K562 (cell line): ENCODE measurements at regions not wholly inside any gene's neighbourhood (a gene's known extent, or its start where the extent isn't known, plus 50 kb on each side); places are given as distances from the start of the nearest gene placed in this dataset.

ENCODE experiments used
- ATAC-seq: fragments of 200-7000 bp; cut with Tn5 transposase; 3 replicates; pipeline ENCODE4 v1.9.1; 2020; ENCODE audit warnings: moderate library complexity
- BruUV-seq: library from RNA; stranded (reverse); fragments of 400-500 nt; replicated peaks from 2 replicates; lab custom pipeline; 2021; lab: Mats Ljungman, UMichigan
- CTCF ChIA-PET: fragments of 300-600 bp; formaldehyde crosslinking; extraction: SDS; loops from one replicate; lab custom pipeline; 2021; ENCODE audit warnings: low intra/inter-chr PET ratio; lab: Yijun Ruan, JAX
- POLR2A ChIA-PET: fragments of 300-600, 350-650 bp; sonication (Branson Sonifier 250); formaldehyde crosslinking; extraction: SDS; loops from one replicate; lab custom pipeline; 2021; ENCODE audit warnings: antibody characterized with exemption, inconsistent platforms; lab: Yijun Ruan, JAX
- DNase-seq, 4 experiments: peaks; one replicate each; pipeline versions ENCODE4 v3.0.0 to v3.0.0-alpha.2; 2011 to 2018; ENCODE audit warnings: low spot score in 3 of 4, mixed read lengths in 3 of 4; ENCODE audit errors: extremely low read depth in 1 of 4
- FAIRE-seq: peaks from 2 replicates; lab custom pipeline; 2011; peaks lifted over from hg19 to GRCh38; lab: Jason Lieb, UNC
- H2AFZ ChIP-seq: 2 replicates; pipeline ENCODE4 v1.6.0; 2011; ENCODE audit warnings: low read depth, low read length, control low read depth, inconsistent platforms
- H3K27ac ChIP-seq: fragments of 200-600 bp; 3 replicates; pipeline ENCODE4 v1.8.0; 2011; ENCODE audit warnings: low read depth, mild to moderate bottlenecking, control low read depth, inconsistent platforms, low read length, moderate library complexity, mixed read lengths; ENCODE audit errors: extremely low read depth
- H3K27me3 ChIP-seq, 2 experiments: fragments of 300-600 bp in 1 of 2; 2 replicates in 1 of 2; 3 replicates in 1 of 2; pipeline versions ENCODE4 v1.6.0 to v1.8.0; 2011; ENCODE audit warnings: inconsistent platforms in 2 of 2, low read length in 2 of 2, mild to moderate bottlenecking in 1 of 2, mixed read lengths in 1 of 2, moderate library complexity in 1 of 2; ENCODE audit not compliant: control insufficient read depth in 2 of 2, insufficient read depth in 2 of 2
- H3K36me3 ChIP-seq: fragments of 300-600 bp; 3 replicates; pipeline ENCODE4 v1.8.0; 2011; ENCODE audit warnings: mild to moderate bottlenecking, low read length, inconsistent platforms; ENCODE audit not compliant: control insufficient read depth, insufficient read depth
- H3K4me1 ChIP-seq, 2 experiments: fragments of 200-600 bp in 1 of 2; replicated peaks in 1 of 2; 2 replicates in 1 of 2; 3 replicates in 1 of 2; pipeline versions ENCODE4 v1.5.1 to v1.8.0; 2011; ENCODE audit warnings: inconsistent platforms in 2 of 2, low read length in 2 of 2, mild to moderate bottlenecking in 1 of 2, mixed read lengths in 1 of 2, moderate library complexity in 1 of 2; ENCODE audit not compliant: control insufficient read depth in 2 of 2, insufficient read depth in 2 of 2
- H3K4me2 ChIP-seq: 2 replicates; pipeline ENCODE4 v1.6.1; 2011; ENCODE audit warnings: low read length, control low read depth, inconsistent platforms, mixed read lengths; ENCODE audit not compliant: insufficient read depth
- H3K4me3 ChIP-seq: fragments of 200-600 bp; sonication (generic), shearing (Covaris generic); 2 replicates; pipeline ENCODE4 v1.5.1; 2016; ENCODE audit warnings: control low read depth, inconsistent platforms
- H3K79me2 ChIP-seq: fragments of 200-600 bp; 3 replicates; pipeline ENCODE4 v1.8.0; 2011; ENCODE audit warnings: low read length, inconsistent platforms; ENCODE audit not compliant: control insufficient read depth, insufficient read depth
- H3K9ac ChIP-seq, 2 experiments: 2 replicates each; pipeline versions ENCODE4 v1.6.0 to v1.6.1; 2011; ENCODE audit warnings: low read depth in 2 of 2, low read length in 2 of 2, control low read depth in 1 of 2, inconsistent platforms in 1 of 2, mild to moderate bottlenecking in 1 of 2, mixed read lengths in 1 of 2; ENCODE audit not compliant: insufficient read depth in 1 of 2
- H3K9me1 ChIP-seq: one replicate; pipeline ENCODE4 v1.6.0; 2011; ENCODE audit warnings: inconsistent platforms, mild to moderate bottlenecking, low read length, moderate library complexity; ENCODE audit not compliant: control insufficient read depth, insufficient read depth
- H3K9me3 ChIP-seq: replicated peaks from 2 replicates; pipeline ENCODE4 v1.5.1; 2011; ENCODE audit warnings: low read depth, low read length, inconsistent platforms; ENCODE audit not compliant: control insufficient read depth, insufficient read depth
- H4K20me1 ChIP-seq: replicated peaks from 2 replicates; pipeline ENCODE4 v1.6.1; 2011; ENCODE audit warnings: low read length, inconsistent platforms, mixed read lengths; ENCODE audit not compliant: control insufficient read depth, insufficient read depth
- ADNP ChIP-seq: fragments of 200-800 bp; sonication (Bioruptor generic); IDR thresholded peaks from 2 replicates; pipeline ENCODE4 v1.6.1; 2016; ENCODE audit warnings: missing genetic modification characterization, missing compliant biosample characterization
- E2F3 ChIP-seq: fragments of 250-450 bp; sonication (Bioruptor Pico); IDR thresholded peaks from 2 replicates; pipeline ENCODE4 v1.4.0; 2020; ENCODE audit warnings: mild to moderate bottlenecking
- GTF2A2 ChIP-seq: IDR thresholded peaks from 2 replicates; pipeline ENCODE4 v1.6.1; 2016; ENCODE audit warnings: mild to moderate bottlenecking, missing genetic modification characterization, missing compliant biosample characterization
- HLTF ChIP-seq: fragments of 450-650 bp; IDR thresholded peaks from 2 replicates; pipeline ENCODE4 v1.6.1; 2016
- HMBOX1 ChIP-seq: sonication (generic); IDR thresholded peaks from 2 replicates; pipeline ENCODE4 v1.6.1; 2016
- MNT ChIP-seq, 2 experiments: fragments of 450-650 bp; conservative IDR thresholded peaks; 2 replicates each; pipeline ENCODE4 v1.6.1; 2017; ENCODE audit warnings: mild to moderate bottlenecking in 2 of 2, moderate library complexity in 2 of 2
- TFE3 ChIP-seq: fragments of 450-650 bp; formaldehyde crosslinking; IDR thresholded peaks from 2 replicates; pipeline ENCODE4 v1.4.0; 2020; ENCODE audit warnings: mild to moderate bottlenecking, mixed read lengths
- WHSC1 ChIP-seq: IDR thresholded peaks from one replicate; pipeline ENCODE4 v1.6.1; 2012; ENCODE audit warnings: low read length, control low read depth, inconsistent platforms
- ZNF23 ChIP-seq: fragments of 250-450 bp; sonication (Bioruptor Pico); IDR thresholded peaks from 2 replicates; pipeline ENCODE4 v1.4.0; 2020; ENCODE audit warnings: mild to moderate bottlenecking
- WGBS: fragments of 100-300 bp; shearing (Covaris generic); methylation state at CpG from one replicate; pipeline ENCODE4 v1.1.6; 2016; ENCODE audit warnings: low coverage, mixed read lengths; ENCODE audit not compliant: insufficient coverage; ENCODE audit errors: missing lambda C conversion rate; 5-methylcytosine and 5-hydroxymethylcytosine counted together
- in situ Hi-C: fragments of 300-500 bp; cut with MboI; formaldehyde crosslinking; loops from 4 replicates; pipeline ENCODE4 v1.15.0; 2018; ENCODE audit warnings: inconsistent platforms, mixed read lengths
- intact Hi-C: fragments of 100-400 bp; cut with micrococcal nuclease; formaldehyde crosslinking; loops from 2 replicates; pipeline ENCODE4 v1.14.2; 2022

GRCh38 chr21:23249760-23250159 lies 2251.6 kb downstream of the NCAM2 start (continued):
- no peak for TF ChIP-seq TFE3 (CRISPR knock-in tag)
- no peak for TF ChIP-seq GTF2A2 (tag)
- no peak for TF ChIP-seq ADNP (tag)
- TF ChIP-seq WHSC1, result no peak

GRCh38 chr21:23247334-23247733 lies 2249.1 kb downstream of the NCAM2 start:
- DNase-seq (no peak), FAIRE-seq (no peak), ATAC-seq (no peak)
- H3K4me3 ChIP-seq, result no peak overlapping the region
- intact Hi-C loops (no loop called here), in situ Hi-C loops (no loop called here)
- no peaks in the 10 kb centered on the region for H3K79me2 ChIP-seq
- BruUV-seq, result no TSS peak
- ChIA-PET CTCF (no interaction called here), POLR2A (no interaction called here)
- no peaks in the 10 kb centered on the region for H4K20me1 ChIP-seq
- TF ChIP-seq ZNF23 (no peak), HMBOX1 (no peak), MNT (conservative IDR thresholded peaks at IDR 0.05) (no peak), E2F3 (CRISPR knock-in tag) (no peak), HLTF (no peak)
- no peak overlapping the region for H3K27ac ChIP-seq
- H3K9ac ChIP-seq, result no peak overlapping the region
- no peaks in the 10 kb centered on the region for H3K36me3 ChIP-seq
- H3K9me1 ChIP-seq, result no peaks in the 10 kb centered on the region
- H3K4me1 ChIP-seq, result no peaks in the 10 kb centered on the region
- 6% methylated on average over 2 of the region's 2 CpGs for WGBS
- no peaks in the 10 kb centered on the region for H3K9me3 ChIP-seq
- H3K27me3 ChIP-seq, result no peaks in the 10 kb centered on the region
- H2AFZ ChIP-seq, result no peak overlapping the region
- no peak overlapping the region for H3K4me2 ChIP-seq
